MCF 10A (cell line): ENCODE measurements at regions not wholly inside any gene's neighbourhood (a gene's known extent, or its start where the extent isn't known, plus 50 kb on each side); places are given as distances from the start of the nearest gene placed in this dataset.

Experiments
- BruUV-seq: library from RNA; stranded (reverse); fragments of 400-500 nt; replicated peaks from 2 replicates; lab custom pipeline; 2021; lab: Mats Ljungman, UMichigan
- CTCF ChIA-PET: fragments of 300-600 bp; sonication (Branson Sonifier 250); formaldehyde crosslinking; extraction: SDS; loops from one replicate; lab custom pipeline; 2021; ENCODE audit warnings: antibody characterized with exemption, inconsistent platforms; lab: Yijun Ruan, JAX
- POLR2A ChIA-PET: fragments of 300-600, 350-650 bp; sonication (Branson Sonifier 250); formaldehyde crosslinking; extraction: SDS; loops from one replicate; lab custom pipeline; 2020; ENCODE audit warnings: antibody characterized with exemption, inconsistent platforms; lab: Yijun Ruan, JAX
- DNase-seq: peaks from one replicate; pipeline ENCODE4 v3.0.0-alpha.2; 2018; ENCODE audit not compliant: unreplicated experiment
- H3K27ac Mint-ChIP-seq: one replicate; pipeline ENCODE4 v1.8.0; 2022; ENCODE audit warnings: mild to moderate bottlenecking, low read depth, mixed read lengths; ENCODE audit not compliant: unreplicated experiment
- H3K27me3 Mint-ChIP-seq: one replicate; pipeline ENCODE4 v1.8.0; 2022; ENCODE audit warnings: mixed read lengths; ENCODE audit not compliant: insufficient read depth, unreplicated experiment
- H3K36me3 Mint-ChIP-seq: one replicate; pipeline ENCODE4 v1.8.0; 2022; ENCODE audit warnings: mild to moderate bottlenecking, moderate library complexity, mixed read lengths; ENCODE audit not compliant: insufficient read depth, unreplicated experiment
- H3K4me1 Mint-ChIP-seq: one replicate; pipeline ENCODE4 v1.8.0; 2022; ENCODE audit warnings: mixed read lengths; ENCODE audit not compliant: insufficient read depth, unreplicated experiment
- H3K4me3 Mint-ChIP-seq: one replicate; pipeline ENCODE4 v1.8.0; 2022; ENCODE audit warnings: mild to moderate bottlenecking, moderate library complexity, mixed read lengths; ENCODE audit not compliant: unreplicated experiment
- H3K9me3 Mint-ChIP-seq: one replicate; pipeline ENCODE4 v1.8.0; 2022; ENCODE audit warnings: mixed read lengths; ENCODE audit not compliant: unreplicated experiment
- intact Hi-C: fragments of 100-400 bp; cut with micrococcal nuclease; formaldehyde crosslinking; loops from 2 replicates; pipeline ENCODE4 v1.14.1; 2022
- TF ChIP-seq, protein P1 (sequence below): fragments of 200-600 bp; IDR thresholded peaks from one replicate; pipeline ENCODE4 v1.8.0; 2022; ENCODE audit warnings: antibody characterized with exemption, mild to moderate bottlenecking; ENCODE audit not compliant: unreplicated experiment

- no peak for DNase-seq
- intact Hi-C loops = no loop called here
- no peaks in the 10 kb centered on the region for H3K36me3 Mint-ChIP-seq
- H3K4me1 Mint-ChIP-seq = no peaks in the 10 kb centered on the region
- H3K4me3 Mint-ChIP-seq = no peak overlapping the region
- POLR2A ChIA-PET = no interaction called here
- BruUV-seq = no TSS peak
- no peak overlapping the region for H3K27ac Mint-ChIP-seq
- H3K9me3 Mint-ChIP-seq = no peaks in the 10 kb centered on the region
- CTCF ChIA-PET = no interaction called here
- peaks cover 36% of the 10 kb centered on the region for H3K27me3 Mint-ChIP-seq
- TF ChIP-seq, protein P1, sequence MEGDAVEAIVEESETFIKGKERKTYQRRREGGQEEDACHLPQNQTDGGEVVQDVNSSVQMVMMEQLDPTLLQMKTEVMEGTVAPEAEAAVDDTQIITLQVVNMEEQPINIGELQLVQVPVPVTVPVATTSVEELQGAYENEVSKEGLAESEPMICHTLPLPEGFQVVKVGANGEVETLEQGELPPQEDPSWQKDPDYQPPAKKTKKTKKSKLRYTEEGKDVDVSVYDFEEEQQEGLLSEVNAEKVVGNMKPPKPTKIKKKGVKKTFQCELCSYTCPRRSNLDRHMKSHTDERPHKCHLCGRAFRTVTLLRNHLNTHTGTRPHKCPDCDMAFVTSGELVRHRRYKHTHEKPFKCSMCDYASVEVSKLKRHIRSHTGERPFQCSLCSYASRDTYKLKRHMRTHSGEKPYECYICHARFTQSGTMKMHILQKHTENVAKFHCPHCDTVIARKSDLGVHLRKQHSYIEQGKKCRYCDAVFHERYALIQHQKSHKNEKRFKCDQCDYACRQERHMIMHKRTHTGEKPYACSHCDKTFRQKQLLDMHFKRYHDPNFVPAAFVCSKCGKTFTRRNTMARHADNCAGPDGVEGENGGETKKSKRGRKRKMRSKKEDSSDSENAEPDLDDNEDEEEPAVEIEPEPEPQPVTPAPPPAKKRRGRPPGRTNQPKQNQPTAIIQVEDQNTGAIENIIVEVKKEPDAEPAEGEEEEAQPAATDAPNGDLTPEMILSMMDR = no peak
These were observed 500.6 kb downstream of the XIRP2 start for GRCh38 chr2:167388901-167389300.

DNA sequence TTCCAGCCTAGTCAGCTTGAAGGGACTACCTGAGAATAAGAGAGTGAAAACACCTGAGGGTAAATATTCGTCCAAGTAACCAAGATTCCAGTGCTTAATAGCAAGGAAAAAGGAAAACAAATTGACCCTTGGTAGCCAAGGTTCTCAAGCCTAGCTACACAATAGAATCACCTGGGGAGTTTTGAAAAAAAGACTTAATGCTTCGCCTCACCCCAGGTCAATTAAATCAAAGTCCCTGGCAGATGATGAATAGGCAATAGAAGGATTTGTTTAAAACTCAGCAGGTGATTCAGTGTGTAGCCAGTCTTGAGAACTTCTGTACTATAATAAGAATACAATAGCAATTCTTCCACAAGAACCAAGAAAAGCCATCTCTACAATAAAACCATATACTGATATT lies 500.2 kb downstream of the XIRP2 start:
- CTCF ChIA-PET = no interaction called here

GRCh38 chr2:167386694-167387093 lies 498.4 kb downstream of the XIRP2 start:
- H3K27ac Mint-ChIP-seq = no peak overlapping the region
- no peaks in the 10 kb centered on the region for H3K4me1 Mint-ChIP-seq
- CTCF ChIA-PET = no interaction called here
- H3K4me3 Mint-ChIP-seq = no peak overlapping the region
- H3K36me3 Mint-ChIP-seq = no peaks in the 10 kb centered on the region
- TF ChIP-seq, protein P1 = no peak
- DNase-seq = no peak
- H3K27me3 Mint-ChIP-seq = peaks cover 37% of the 10 kb centered on the region
- intact Hi-C loops = no loop called here
- POLR2A ChIA-PET = no interaction called here
- H3K9me3 Mint-ChIP-seq = no peaks in the 10 kb centered on the region
- BruUV-seq = no TSS peak

More for the DNA sequence above, 500.2 kb downstream of the XIRP2 start:
- TF ChIP-seq, protein P1 = no peak
- Mint-ChIP-seq H3K27me3 (peaks cover 37% of the 10 kb centered on the region), H3K4me1 (no peaks in the 10 kb centered on the region), H3K9me3 (no peaks in the 10 kb centered on the region), H3K36me3 (no peaks in the 10 kb centered on the region), H3K27ac (no peak overlapping the region), H3K4me3 (no peak overlapping the region)
- intact Hi-C loops = no loop called here
- no TSS peak for BruUV-seq
- no peak for DNase-seq
- POLR2A ChIA-PET = no interaction called here

DNA sequence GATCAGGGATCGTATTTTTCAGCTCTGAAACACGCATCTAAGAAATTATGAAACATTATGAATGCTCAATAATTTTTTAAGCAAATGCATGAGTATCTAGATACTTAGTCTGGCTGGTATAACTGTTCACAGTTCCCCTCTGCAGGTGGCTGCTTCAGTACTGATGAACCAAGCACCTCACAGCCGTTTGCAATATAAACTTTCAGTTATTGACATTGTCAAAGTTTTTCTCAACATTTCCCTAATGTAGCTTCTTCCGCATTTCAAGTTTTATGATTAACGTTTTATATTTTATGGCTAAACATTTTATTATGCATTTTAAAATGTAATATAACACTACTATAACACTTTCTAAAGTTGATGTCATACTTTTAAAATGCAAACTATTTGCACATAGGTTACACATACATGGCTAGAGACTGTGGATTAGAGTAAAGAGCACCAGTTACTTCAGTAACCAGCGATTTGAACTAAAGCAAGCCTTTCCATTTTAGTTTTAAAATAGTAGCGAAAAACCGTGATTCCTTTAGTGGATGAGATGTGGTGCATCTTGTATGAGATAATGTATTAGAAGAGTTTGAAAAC lies 495.4 kb downstream of the XIRP2 start:
- no peaks in the 10 kb centered on the region for H3K9me3 Mint-ChIP-seq
- no TSS peak for BruUV-seq
- intact Hi-C loops = no loop called here
- TF ChIP-seq, protein P1 = no peak
- H3K4me1 Mint-ChIP-seq = no peaks in the 10 kb centered on the region
- ChIA-PET CTCF (interaction anchor here (0.7 kb wide), 1 partner anchor 33 kb away, joined by 4 read pairs; no protein-coding TSS in a partner anchor), POLR2A (no interaction called here)
- no peaks in the 10 kb centered on the region for H3K36me3 Mint-ChIP-seq
- H3K27me3 Mint-ChIP-seq = peaks cover 19% of the 10 kb centered on the region
- DNase-seq = no peak
- H3K27ac Mint-ChIP-seq = no peak overlapping the region
- H3K4me3 Mint-ChIP-seq = no peak overlapping the region
